Heart left ventricle (tissue), 16 donors: ENCODE measurements at regions not wholly inside any gene's neighbourhood (a gene's known extent, or its start where the extent isn't known, plus 50 kb on each side); places are given as distances from the start of the nearest gene placed in this dataset.

Source experiments
- ATAC-seq, 4 donors: fragments of 200-7000 bp; cut with Tn5 transposase; one replicate each; pipeline ENCODE4 v1.9.1; 2020 to 2022; ENCODE audit warnings: moderate library complexity in 4 of 4, mild to moderate bottlenecking in 3 of 4, moderate number of reproducible peaks in 1 of 4
- DNase-seq, 5 donors: peaks; one replicate each; pipeline ENCODE4 v3.0.0-alpha.2; 2020
- H3K27ac ChIP-seq, 12 donors: fragments of 200-600 bp; sonication (generic) in 4 of 12; one replicate each; pipeline versions ENCODE4 v1.5.0 to v1.8.0; 2016 to 2022; ENCODE audit warnings: mild to moderate bottlenecking in 2 of 12
- H3K27me3 ChIP-seq, 9 donors: fragments of 200-600 bp; sonication (generic) in 2 of 9; one replicate each; pipeline versions ENCODE4 v1.5.1 to v1.8.0; 2016 to 2022; ENCODE audit warnings: mild to moderate bottlenecking in 3 of 9
- H3K36me3 ChIP-seq, 9 donors: fragments of 200-600 bp; sonication (generic) in 2 of 9; one replicate each; pipeline versions ENCODE4 v1.5.0 to v1.8.0; 2018 to 2022; ENCODE audit warnings: mild to moderate bottlenecking in 2 of 9
- H3K4me1 ChIP-seq, 12 donors: fragments of 200-600 bp; sonication (generic) in 4 of 12; one replicate each; pipeline versions ENCODE4 v1.5.0 to v1.8.0; 2016 to 2022; ENCODE audit warnings: mild to moderate bottlenecking in 3 of 12
- H3K4me3 ChIP-seq, 12 donors: fragments of 200-600 bp; sonication (generic) in 4 of 12; one replicate each; pipeline versions ENCODE4 v1.5.0 to v1.8.0; 2017 to 2022; ENCODE audit warnings: mild to moderate bottlenecking in 9 of 12, moderate library complexity in 4 of 12
- H3K9me3 ChIP-seq, 12 donors: fragments of 200-600 bp; sonication (generic) in 4 of 12; one replicate each; pipeline versions ENCODE4 v1.5.0 to v1.8.0; 2016 to 2022; ENCODE audit warnings: mild to moderate bottlenecking in 1 of 12
- POLR2A ChIP-seq, 2 donors: fragments of 450-650 bp; IDR thresholded peaks; one replicate each; pipeline ENCODE4 v1.6.1; 2017; ENCODE audit warnings: antibody characterized with exemption in 2 of 2, mild to moderate bottlenecking in 2 of 2, moderate library complexity in 2 of 2
- WGBS, 4 donors: extraction: QIAGEN DNeasy Blood & Tissue Kit in 2 of 4; methylation state at CpG; one replicate each; pipeline versions ENCODE4 v1.1.5 to v1.1.7; 2013 to 2018; 5-methylcytosine and 5-hydroxymethylcytosine counted together
- intact Hi-C, 10 donors: fragments of 100-400 bp; cut with DNase I; formaldehyde crosslinking; loops; one replicate each; pipeline versions ENCODE4 v1.11.1 to v1.14.2; 2022
- TF ChIP-seq, protein P1 (sequence below), 12 donors: fragments of 200-600 bp; sonication (generic) in 4 of 12; IDR thresholded peaks; one replicate each; pipeline versions ENCODE4 v1.5.0 to v1.8.0; 2018 to 2022; ENCODE audit warnings: antibody characterized with exemption in 12 of 12, mild to moderate bottlenecking in 5 of 12
- donor health status: ischemic (EF 13 %, LVEDD 7.1; RV severe dilation, severe dysfunction).
- donor health status: healthy with polysubstance abuse.
- donor health status: DM: no; HTN: yes; CAD: no.
- donor health status: DM: no; HTN: no; CAD: no.
- donor health status: ischemic (EF 25% LVEDD 6.9; RV normal size, moderate dysfunction).
- donor health status: ischemic (EF 25% LVEDD 5.7; RV mildly dilated, moderate dysfunction).
- donor health status: healthy.
- donor health status: DM: yes; HTN: yes; CAD: no.
- donor health status: ischemic (EF 35%, LVEDD 5.7; RV mildly dilated, moderate dysfunction).
- donor health status: nonischemic (EF 11% LVEDD 7.7; RV severe dilation, severe dysfunction).
- donor health status: DM: yes; HTN: yes; CAD: no.
- donor health status: PGD.
- donor health status: ischemic (EF 29% LVEDD 5.4; RV normal size, mild dysfunction).
- donor health status: nonischemic (EF 23%, LVEDD 6.1; RV moderate dilation, normal function).

DNA sequence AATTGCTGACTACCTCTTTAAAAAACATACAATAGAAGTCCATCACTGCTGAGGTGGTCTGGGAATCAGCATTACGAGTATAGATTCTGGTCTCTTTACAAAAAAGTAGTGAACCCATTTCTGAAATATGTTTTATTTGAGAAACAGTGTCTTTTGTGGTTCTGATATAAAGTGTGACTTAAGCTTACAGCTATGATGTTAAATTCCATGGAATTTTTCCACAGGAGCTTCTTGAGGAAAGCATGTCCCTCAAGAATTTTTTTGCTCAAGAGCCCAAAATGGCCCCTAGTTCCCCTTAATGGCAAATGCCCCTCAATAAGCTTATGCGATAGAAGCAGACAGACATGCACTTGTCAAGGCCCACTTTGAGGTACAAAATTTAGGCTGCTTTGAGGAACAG, 265.7 kb downstream of the FAM170A start:
- ATAC-seq = no peak
- no peak overlapping the region for H3K4me3 ChIP-seq
- DNase-seq = no peak
- no peaks in the 10 kb centered on the region for H3K4me1 ChIP-seq
- WGBS, 4 donors = 66 to 89% (median 78%) methylated on average over 2 of the region's 2 CpGs
- intact Hi-C loops = no loop called here
- H3K27me3 ChIP-seq = no peaks in the 10 kb centered on the region
- no peaks in the 10 kb centered on the region for H3K9me3 ChIP-seq
- no peak for TF ChIP-seq POLR2A (IDR thresholded peaks at IDR 0.05)
- TF ChIP-seq, protein P1, sequence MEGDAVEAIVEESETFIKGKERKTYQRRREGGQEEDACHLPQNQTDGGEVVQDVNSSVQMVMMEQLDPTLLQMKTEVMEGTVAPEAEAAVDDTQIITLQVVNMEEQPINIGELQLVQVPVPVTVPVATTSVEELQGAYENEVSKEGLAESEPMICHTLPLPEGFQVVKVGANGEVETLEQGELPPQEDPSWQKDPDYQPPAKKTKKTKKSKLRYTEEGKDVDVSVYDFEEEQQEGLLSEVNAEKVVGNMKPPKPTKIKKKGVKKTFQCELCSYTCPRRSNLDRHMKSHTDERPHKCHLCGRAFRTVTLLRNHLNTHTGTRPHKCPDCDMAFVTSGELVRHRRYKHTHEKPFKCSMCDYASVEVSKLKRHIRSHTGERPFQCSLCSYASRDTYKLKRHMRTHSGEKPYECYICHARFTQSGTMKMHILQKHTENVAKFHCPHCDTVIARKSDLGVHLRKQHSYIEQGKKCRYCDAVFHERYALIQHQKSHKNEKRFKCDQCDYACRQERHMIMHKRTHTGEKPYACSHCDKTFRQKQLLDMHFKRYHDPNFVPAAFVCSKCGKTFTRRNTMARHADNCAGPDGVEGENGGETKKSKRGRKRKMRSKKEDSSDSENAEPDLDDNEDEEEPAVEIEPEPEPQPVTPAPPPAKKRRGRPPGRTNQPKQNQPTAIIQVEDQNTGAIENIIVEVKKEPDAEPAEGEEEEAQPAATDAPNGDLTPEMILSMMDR (IDR thresholded peaks at IDR 0.05) = no peak
- no peaks in the 10 kb centered on the region for H3K36me3 ChIP-seq
- H3K27ac ChIP-seq = no peak overlapping the region

DNA sequence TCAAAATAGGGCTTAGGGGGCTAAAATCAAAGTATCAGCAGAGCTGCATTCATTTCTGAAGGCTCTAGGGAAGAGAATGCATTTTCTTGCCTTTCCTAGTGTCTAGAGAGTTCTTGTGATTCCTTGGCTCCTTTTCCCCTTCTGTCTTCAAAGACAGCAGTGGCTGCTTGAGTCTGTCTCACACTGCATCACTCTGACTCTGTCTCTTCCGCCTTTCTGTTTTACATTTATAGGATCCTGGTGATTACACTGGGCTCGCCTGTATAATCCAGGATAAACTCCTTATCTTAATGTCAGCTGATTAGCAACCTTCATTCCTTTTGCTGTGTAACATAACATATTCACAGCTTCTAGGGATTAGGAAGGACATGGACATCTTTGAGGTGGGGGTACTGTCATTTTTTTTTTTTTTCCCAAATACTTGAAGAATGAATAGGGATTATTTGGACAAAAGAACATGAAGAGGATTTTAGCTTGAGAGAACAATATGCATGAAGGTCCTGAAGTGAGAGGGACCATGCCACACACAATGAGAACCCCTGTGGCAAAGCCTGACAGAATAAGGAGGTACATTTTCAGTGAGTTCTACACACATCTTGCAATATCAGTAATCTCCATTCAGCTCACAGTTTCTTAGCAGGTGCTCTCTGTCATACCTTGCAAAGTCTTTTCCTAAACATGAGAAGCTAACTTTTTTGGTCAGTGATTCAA, 267.6 kb downstream of the FAM170A start:
- Histone ChIP-seq H3K9me3 (no peaks in the 10 kb centered on the region), H3K4me1 (no peaks in the 10 kb centered on the region), H3K4me3 (no peak overlapping the region), H3K27me3 (no peaks in the 10 kb centered on the region), H3K36me3 (no peaks in the 10 kb centered on the region), H3K27ac (no peak overlapping the region)
- ATAC-seq (no peak), DNase-seq (no peak)
- intact Hi-C loops = no loop called here
- no peak for TF ChIP-seq POLR2A (IDR thresholded peaks at IDR 0.05)
- TF ChIP-seq, protein P1 (IDR thresholded peaks at IDR 0.05) = no peak
- WGBS, 4 donors = 34 to 60% (median 40%) methylated on average over 2 of the region's 2 CpGs

DNA sequence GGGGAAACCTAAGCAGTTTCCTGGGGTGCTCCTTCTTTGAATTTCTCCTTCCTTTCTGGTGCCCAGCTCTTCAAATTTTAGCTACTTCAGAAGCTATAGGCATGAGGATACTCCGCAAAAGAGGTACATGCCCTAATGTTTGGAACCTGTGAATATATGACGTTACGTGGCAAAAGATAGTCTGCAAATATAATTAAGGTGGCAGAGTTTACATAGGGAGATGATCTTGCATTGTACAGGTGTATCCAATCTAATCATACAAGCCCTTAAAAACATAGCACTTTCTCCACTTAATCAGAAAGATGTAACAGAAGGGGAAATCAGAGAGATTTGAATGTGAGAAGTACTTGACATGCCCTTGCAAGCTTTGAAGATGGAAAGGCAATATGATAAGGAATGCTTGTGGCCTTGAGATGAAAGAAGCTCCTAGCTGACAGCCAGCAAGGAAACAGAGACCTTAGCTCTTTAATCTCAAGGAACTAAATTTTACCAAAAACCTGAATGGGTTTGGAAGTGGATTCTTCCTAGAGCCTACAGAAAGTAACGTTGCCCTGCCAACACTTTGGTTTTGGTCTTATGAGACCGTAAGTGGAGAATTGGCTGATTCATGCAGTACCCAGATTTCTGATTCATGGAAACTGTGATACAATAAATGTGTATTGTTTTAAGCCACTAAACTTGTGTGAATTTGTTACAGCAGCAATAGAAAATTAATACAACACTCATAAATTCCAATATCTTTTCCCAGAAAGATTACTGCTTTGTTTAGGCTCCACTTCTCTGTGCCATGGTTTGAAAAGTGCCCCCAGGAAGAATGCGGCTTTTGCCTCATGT, 268.4 kb downstream of the FAM170A start:
- ATAC-seq = no peak
- no peak overlapping the region for H3K4me3 ChIP-seq
- TF ChIP-seq, protein P1 (IDR thresholded peaks at IDR 0.05) = no peak
- TF ChIP-seq POLR2A (IDR thresholded peaks at IDR 0.05) = no peak
- 66 to 72% (median 70%) methylated on average over 6 of the region's 6 CpGs for WGBS, 4 donors
- no peak for DNase-seq
- intact Hi-C loops = no loop called here
- no peaks in the 10 kb centered on the region for H3K27me3 ChIP-seq
- H3K27ac ChIP-seq = no peak overlapping the region
- no peaks in the 10 kb centered on the region for H3K36me3 ChIP-seq
- no peaks in the 10 kb centered on the region for H3K9me3 ChIP-seq
- no peaks in the 10 kb centered on the region for H3K4me1 ChIP-seq

DNA sequence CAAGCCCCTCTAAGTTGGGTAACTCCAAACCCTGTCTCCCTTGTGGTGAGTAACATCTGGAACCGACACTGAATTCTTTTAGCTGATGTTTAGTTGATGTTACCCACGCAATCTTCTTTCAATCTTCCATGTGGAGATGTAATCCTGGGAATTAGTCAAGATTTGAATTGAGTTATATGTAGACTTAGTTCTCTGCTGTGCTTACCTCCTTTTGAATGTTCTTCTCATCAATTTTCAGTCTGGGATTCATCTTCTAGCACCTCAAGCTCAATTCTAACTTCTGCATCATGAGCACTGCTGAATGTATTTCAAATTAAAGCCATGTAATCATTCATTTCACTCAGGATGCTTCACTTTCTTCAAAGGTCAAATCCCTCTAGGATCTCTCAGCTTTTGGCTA, 270.6 kb downstream of the FAM170A start:
- intact Hi-C loops = no loop called here
- no peaks in the 10 kb centered on the region for H3K36me3 ChIP-seq
- WGBS, 4 donors = 58 to 82% (median 73%) methylated on average over 2 of the region's 2 CpGs
- H3K9me3 ChIP-seq = no peaks in the 10 kb centered on the region
- no peaks in the 10 kb centered on the region for H3K27me3 ChIP-seq
- H3K27ac ChIP-seq = no peak overlapping the region
- DNase-seq (no peak), ATAC-seq (no peak)
- no peak overlapping the region for H3K4me3 ChIP-seq
- no peaks in the 10 kb centered on the region for H3K4me1 ChIP-seq
- TF ChIP-seq POLR2A (IDR thresholded peaks at IDR 0.05) = no peak
- TF ChIP-seq, protein P1 (IDR thresholded peaks at IDR 0.05) = no peak
